Esophagus muscularis mucosa (tissue), 4 donors: ENCODE measurements at regions not wholly inside any gene's neighbourhood (a gene's known extent, or its start where the extent isn't known, plus 50 kb on each side); places are given as distances from the start of the nearest gene placed in this dataset.

Source experiments
- DNase-seq: peaks from one replicate; pipeline ENCODE4 v3.0.0-alpha.2; 2017; ENCODE audit errors: extremely low spot score
- H3K27ac ChIP-seq, 4 donors: fragments of 200-600 bp; sonication (generic); replicated peaks in 1 of 4; 1 replicate in 3 of 4; 2 replicates in 1 of 4; pipeline ENCODE4 v1.5.1; 2016 to 2019; ENCODE audit warnings: mild to moderate bottlenecking in 1 of 4
- H3K27me3 ChIP-seq, 4 donors: fragments of 200-600 bp; sonication (generic); one replicate each; pipeline versions ENCODE4 v1.5.1 to v1.6.0; 2016 to 2019
- H3K36me3 ChIP-seq, 4 donors: fragments of 200-600 bp; sonication (generic); one replicate each; pipeline ENCODE4 v1.5.1; 2016 to 2019
- H3K4me1 ChIP-seq, 4 donors: fragments of 200-600 bp; sonication (generic); one replicate each; pipeline ENCODE4 v1.5.1; 2016 to 2019
- H3K4me3 ChIP-seq, 4 donors: fragments of 200-600 bp; sonication (generic); 1 replicate in 2 of 4; 2 replicates in 2 of 4; pipeline ENCODE4 v1.5.1; 2016 to 2019; ENCODE audit warnings: mild to moderate bottlenecking in 4 of 4, moderate library complexity in 1 of 4
- H3K9me3 ChIP-seq, 4 donors: fragments of 200-600 bp; sonication (generic); 1 replicate in 3 of 4; 2 replicates in 1 of 4; pipeline ENCODE4 v1.5.1; 2016 to 2019
- CTCF ChIP-seq, 3 experiments: fragments of 200-600 bp in 2 of 3; fragments of 450-650 bp in 1 of 3; sonication (generic) in 2 of 3; IDR thresholded peaks; one replicate each; pipeline ENCODE4 v1.5.1; 2017 to 2019; ENCODE audit warnings: antibody characterized with exemption in 3 of 3, mild to moderate bottlenecking in 2 of 3, moderate library complexity in 1 of 3
- EP300 ChIP-seq: sonication (generic); formaldehyde crosslinking; IDR thresholded peaks from one replicate; pipeline ENCODE4 v1.6.1; 2017; ENCODE audit warnings: antibody characterized with exemption
- POLR2A ChIP-seq: fragments of 450-650 bp; IDR thresholded peaks from one replicate; pipeline ENCODE4 v1.6.1; 2017; ENCODE audit warnings: antibody characterized with exemption, moderate library complexity, mild to moderate bottlenecking, low read depth
- POLR2AphosphoS5 ChIP-seq, 2 donors: sonication (generic); formaldehyde crosslinking; IDR thresholded peaks; one replicate each; pipeline ENCODE4 v1.6.1; 2017; ENCODE audit warnings: antibody characterized with exemption in 2 of 2
- WGBS: methylation state at CpG from one replicate; pipeline ENCODE4 v1.1.5; 2018; 5-methylcytosine and 5-hydroxymethylcytosine counted together
- intact Hi-C: fragments of 100-400 bp; cut with DNase I; formaldehyde crosslinking; loops from one replicate; pipeline ENCODE4 v1.15.1; 2023

GRCh38 chr2:12317286-12317685 lies 399.4 kb upstream of the TRIB2 start:
- Histone ChIP-seq H3K27ac (peak overlapping the region in 1 of 4 donors; percentile 52), H3K9me3 (no peaks in the 10 kb centered on the region), H3K4me3 (no peak overlapping the region), H3K27me3 (no peaks in the 10 kb centered on the region), H3K4me1 (peaks cover 6 to 51% (median 25%) of the 10 kb centered on the region in 4 donors), H3K36me3 (no peaks in the 10 kb centered on the region)
- no peak for TF ChIP-seq EP300
- no peak for TF ChIP-seq CTCF (IDR thresholded peaks at IDR 0.05)
- no peak for TF ChIP-seq POLR2A
- TF ChIP-seq POLR2AphosphoS5 (IDR thresholded peaks at IDR 0.05), result no peak
- intact Hi-C loops, result no loop called here
- no peak for DNase-seq
- 61% methylated on average over 3 of the region's 3 CpGs for WGBS

- Histone ChIP-seq H3K4me1 (peaks cover 6 to 51% (median 25%) of the 10 kb centered on the region in 4 donors), H3K27me3 (no peaks in the 10 kb centered on the region), H3K36me3 (no peaks in the 10 kb centered on the region), H3K4me3 (no peak overlapping the region), H3K27ac (peak overlapping the region in 3 of 4 donors; percentile 13 to 58 (median 52)), H3K9me3 (no peaks in the 10 kb centered on the region)
- intact Hi-C loops, result no loop called here
- TF ChIP-seq EP300 (no peak), POLR2A (no peak), CTCF (IDR thresholded peaks at IDR 0.05) (no peak), POLR2AphosphoS5 (IDR thresholded peaks at IDR 0.05) (no peak)
- DNase-seq, result no peak
- WGBS, result 70% methylated on average over 6 of the region's 6 CpGs
Measured at GRCh38 chr2:12317814-12318426, 398.8 kb upstream of the TRIB2 start.

- Histone ChIP-seq H3K9me3 (no peaks in the 10 kb centered on the region), H3K36me3 (no peaks in the 10 kb centered on the region), H3K4me3 (no peak overlapping the region), H3K4me1 (peaks cover 6 to 49% (median 23%) of the 10 kb centered on the region in 4 donors), H3K27me3 (no peaks in the 10 kb centered on the region), H3K27ac (peak overlapping the region in 3 of 4 donors; percentile 13 to 58 (median 52))
- intact Hi-C loops, result no loop called here
- no peak for TF ChIP-seq CTCF (IDR thresholded peaks at IDR 0.05)
- 87% methylated on average over 8 of the region's 8 CpGs for WGBS
- DNase-seq, result no peak
Measured at GRCh38 chr2:12318427-12319057, 398.2 kb upstream of the TRIB2 start.

- H3K27ac ChIP-seq, result no peak overlapping the region
- H3K36me3 ChIP-seq, result no peaks in the 10 kb centered on the region
- H3K4me1 ChIP-seq, result peaks cover 6 to 39% (median 17%) of the 10 kb centered on the region in 4 donors
- H3K27me3 ChIP-seq, result no peaks in the 10 kb centered on the region
- 76% methylated on average over 7 of the region's 7 CpGs for WGBS
- intact Hi-C loops, result loop anchor here (5.0 kb wide), 1 partner anchor 397 kb away; the partner anchor contains the start of gene TRIB2
- TF ChIP-seq EP300, result no peak
- DNase-seq, result no peak
- H3K4me3 ChIP-seq, result no peak overlapping the region
- H3K9me3 ChIP-seq, result no peaks in the 10 kb centered on the region
Measured at GRCh38 chr2:12320027-12320734, 396.6 kb upstream of the TRIB2 start.

GRCh38 chr2:12320991-12321641 lies 395.6 kb upstream of the TRIB2 start:
- no peak overlapping the region for H3K4me3 ChIP-seq
- no peak for DNase-seq
- intact Hi-C loops, result loop anchor here (5.0 kb wide), 1 partner anchor 396 kb away; the partner anchor contains the start of gene TRIB2

More at GRCh38 chr2:12320991-12321641, 395.6 kb upstream of the TRIB2 start:
- Histone ChIP-seq H3K27me3 (no peaks in the 10 kb centered on the region), H3K4me1 (peaks cover 6 to 39% (median 17%) of the 10 kb centered on the region in 4 donors), H3K27ac (peak overlapping the region in 2 of 4 donors; percentile 47 to 59), H3K9me3 (no peaks in the 10 kb centered on the region), H3K36me3 (no peaks in the 10 kb centered on the region)
- 29% methylated on average over 7 of the region's 7 CpGs for WGBS
- peak in 1 of 2 donors; percentile 28 for TF ChIP-seq POLR2AphosphoS5 (IDR thresholded peaks at IDR 0.05)
- TF ChIP-seq CTCF (IDR thresholded peaks at IDR 0.05), result peak in 1 of 3 experiments; percentile 7
- TF ChIP-seq EP300, result no peak
- no peak for TF ChIP-seq POLR2A
